GM18861 (cell line): ENCODE measurements at regions not wholly inside any gene's neighbourhood (a gene's known extent, or its start where the extent isn't known, plus 50 kb on each side); places are given as distances from the start of the nearest gene placed in this dataset.

Experiments
- ATAC-seq: cut with Tn5 transposase; IDR thresholded peaks from one replicate; pipeline ENCODE4 v1.9.1; 2021; ENCODE audit not compliant: unreplicated experiment

DNA sequence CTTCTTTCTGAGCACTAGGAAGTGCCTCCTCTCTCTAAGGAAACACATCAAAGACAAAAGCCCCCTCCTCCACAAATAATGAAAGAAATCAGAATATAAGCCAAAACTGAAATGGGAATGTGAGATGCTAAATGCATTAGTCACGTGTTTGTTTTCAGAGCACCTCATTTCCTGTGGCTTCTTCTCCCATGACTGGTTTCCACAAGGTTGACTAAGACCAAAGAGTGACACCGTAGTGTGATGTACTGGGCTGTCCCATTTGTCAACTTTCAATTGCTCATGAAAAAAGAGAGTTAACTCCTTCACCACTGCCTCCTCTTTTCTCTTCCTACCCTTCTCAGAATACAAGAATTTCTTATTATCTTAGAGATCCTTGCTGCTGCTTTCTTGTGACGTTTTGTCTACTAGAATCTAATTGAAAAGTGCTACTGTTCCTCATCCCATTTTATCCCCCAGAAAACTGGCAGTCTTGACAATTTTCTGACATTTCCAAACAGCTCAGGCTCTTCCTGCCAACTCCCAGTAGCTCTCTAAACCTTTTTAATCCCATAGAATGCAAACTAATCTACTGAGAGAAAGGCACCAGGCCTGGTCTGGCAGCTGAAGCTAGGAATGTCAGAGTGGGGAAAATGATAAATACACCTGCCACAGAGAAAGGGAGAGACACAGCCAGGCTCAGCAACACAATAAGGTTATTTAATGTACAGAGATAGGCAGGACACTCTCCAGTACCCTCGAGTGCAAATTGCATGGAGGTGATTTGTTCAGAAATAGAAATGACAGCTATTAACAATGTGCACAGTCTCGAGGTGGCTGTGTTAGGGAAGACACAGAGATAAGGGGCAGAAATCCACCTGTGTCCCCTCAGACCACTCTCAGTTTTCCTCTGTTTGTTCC lies 671.7 kb upstream of the NRSN1 start:
- ATAC-seq: no peak

DNA sequence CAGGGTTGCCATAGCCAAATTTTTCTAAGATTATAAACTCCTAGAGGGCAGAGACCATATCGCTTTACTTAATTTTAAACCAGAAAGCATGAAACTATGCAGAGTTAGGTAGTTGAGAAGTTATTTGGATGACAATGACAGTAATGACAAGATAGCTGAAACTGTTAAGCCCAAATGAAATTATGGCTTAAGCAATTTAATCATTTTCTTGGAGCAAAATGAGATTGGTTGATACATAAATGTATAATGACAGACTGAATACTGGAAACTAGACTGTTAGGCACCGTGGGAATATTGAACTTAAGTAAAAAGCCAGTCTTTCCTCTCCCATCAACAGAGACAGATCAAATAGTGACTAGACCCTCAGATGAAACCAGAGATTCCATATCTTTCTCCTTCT lies 670.3 kb upstream of the NRSN1 start:
- ATAC-seq: no peak

GRCh38 chr6:23456396-23456795 lies 669.6 kb upstream of the NRSN1 start:
- no peak for ATAC-seq

- ATAC-seq: no peak
Observed at GRCh38 chr6:23457321-23457720, 668.7 kb upstream of the NRSN1 start.

- ATAC-seq: no peak
Observed at GRCh38 chr6:23465912-23466311, 660.1 kb upstream of the NRSN1 start.

GRCh38 chr6:23477586-23477985 lies 648.4 kb upstream of the NRSN1 start:
- no peak for ATAC-seq

DNA sequence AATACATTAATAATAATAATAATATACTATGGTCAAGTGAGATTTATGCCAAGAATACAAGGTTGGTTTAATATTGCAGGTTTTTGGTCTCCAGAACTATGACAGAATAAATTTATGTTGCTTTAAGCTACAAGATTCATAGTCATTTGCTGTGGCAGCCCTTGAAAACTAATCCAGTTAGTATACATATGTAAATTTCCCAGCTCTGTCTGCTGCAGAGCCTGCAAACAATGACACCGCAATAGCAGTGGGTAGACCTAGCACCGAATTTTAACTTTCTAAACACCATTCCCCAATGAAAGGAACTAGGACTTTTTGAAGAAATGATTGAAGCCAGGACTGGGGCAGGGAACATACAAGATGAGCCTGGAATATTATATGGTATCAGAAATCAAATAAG lies 647.7 kb upstream of the NRSN1 start:
- ATAC-seq: no peak

DNA sequence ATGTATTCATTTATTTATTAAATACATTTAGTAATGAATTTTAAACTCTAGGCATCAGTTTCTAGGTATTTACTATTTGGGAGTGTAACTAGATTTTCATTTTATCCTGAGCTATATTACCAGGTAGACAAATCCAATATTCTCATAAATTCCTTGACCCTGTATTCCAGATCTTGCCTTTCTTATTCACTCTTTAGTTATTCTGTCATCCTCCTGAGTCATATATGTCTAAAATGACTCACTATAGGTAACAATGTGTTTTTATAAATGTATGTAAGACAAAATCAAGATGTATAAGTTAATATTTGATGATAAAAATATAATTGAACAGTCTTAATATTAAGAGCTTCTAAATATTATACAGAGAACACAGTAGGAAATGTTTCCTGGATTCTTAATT lies 642.1 kb upstream of the NRSN1 start:
- no peak for ATAC-seq

- ATAC-seq: no peak
Observed at GRCh38 chr6:23494367-23494766, 631.6 kb upstream of the NRSN1 start.

DNA sequence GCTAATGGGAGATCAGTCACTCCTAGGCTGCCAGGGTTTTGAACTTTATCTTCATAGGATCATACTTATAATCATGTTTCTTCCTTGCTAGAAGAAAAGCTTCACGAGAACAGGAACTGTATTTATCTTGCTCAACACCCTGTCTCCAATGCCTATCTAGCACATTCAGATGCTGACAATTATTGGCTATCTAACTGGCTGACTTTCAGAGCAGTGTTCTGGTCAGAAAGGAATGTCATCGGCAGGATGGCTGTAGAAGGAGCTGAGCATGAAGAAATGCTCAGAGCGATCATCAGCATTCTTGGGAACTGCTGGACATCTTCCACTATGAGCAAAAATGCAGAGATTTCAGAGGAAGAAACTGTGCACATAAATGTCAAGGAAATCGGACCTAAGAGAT lies 628.0 kb upstream of the NRSN1 start:
- ATAC-seq: no peak

DNA sequence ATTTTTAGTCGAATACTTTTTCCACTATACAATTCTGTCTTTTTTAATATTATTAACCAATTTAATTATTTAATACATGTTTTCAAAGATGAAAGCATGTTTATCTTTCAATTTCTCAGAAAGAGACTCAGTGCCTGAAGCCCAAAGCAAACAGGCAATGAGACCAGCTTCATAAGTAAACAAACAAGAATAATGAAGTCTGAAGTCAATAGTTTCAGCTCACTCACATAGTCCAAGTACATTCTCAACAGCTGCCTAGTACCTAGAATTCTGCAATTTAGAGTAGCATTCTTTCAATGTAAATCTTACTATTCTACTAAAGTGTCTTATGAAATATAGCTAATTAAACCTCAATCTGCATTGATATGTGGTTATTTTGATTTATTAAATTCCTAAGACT lies 626.5 kb upstream of the NRSN1 start:
- no peak for ATAC-seq

GRCh38 chr6:23503173-23503572 lies 622.8 kb upstream of the NRSN1 start:
- ATAC-seq: peak; percentile 94

DNA sequence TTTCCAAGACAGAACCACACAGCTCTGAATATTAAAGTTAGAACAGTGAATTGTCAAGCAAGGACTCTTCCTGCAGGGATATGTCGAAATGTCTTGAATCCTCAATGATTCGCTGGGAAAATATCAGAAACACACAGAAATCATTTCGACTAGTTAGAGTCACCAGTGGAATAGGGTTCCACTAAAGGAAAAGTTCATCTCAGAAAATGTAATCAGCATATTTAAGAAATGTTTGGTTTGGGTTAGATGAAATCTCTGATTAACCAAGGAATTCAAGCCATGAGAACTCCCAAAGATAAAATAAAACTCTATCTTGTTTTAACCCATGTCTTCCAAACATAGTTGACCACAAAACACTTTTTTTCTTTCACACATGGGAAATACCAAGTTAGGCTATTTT lies 621.0 kb upstream of the NRSN1 start:
- no peak for ATAC-seq

- peak; percentile 63 for ATAC-seq
Observed at GRCh38 chr6:23510778-23511510, 615.1 kb upstream of the NRSN1 start.

GRCh38 chr6:23511817-23512216 lies 614.2 kb upstream of the NRSN1 start:
- ATAC-seq: no peak

- ATAC-seq: no peak
Observed at GRCh38 chr6:23518294-23518693, 607.7 kb upstream of the NRSN1 start.

DNA sequence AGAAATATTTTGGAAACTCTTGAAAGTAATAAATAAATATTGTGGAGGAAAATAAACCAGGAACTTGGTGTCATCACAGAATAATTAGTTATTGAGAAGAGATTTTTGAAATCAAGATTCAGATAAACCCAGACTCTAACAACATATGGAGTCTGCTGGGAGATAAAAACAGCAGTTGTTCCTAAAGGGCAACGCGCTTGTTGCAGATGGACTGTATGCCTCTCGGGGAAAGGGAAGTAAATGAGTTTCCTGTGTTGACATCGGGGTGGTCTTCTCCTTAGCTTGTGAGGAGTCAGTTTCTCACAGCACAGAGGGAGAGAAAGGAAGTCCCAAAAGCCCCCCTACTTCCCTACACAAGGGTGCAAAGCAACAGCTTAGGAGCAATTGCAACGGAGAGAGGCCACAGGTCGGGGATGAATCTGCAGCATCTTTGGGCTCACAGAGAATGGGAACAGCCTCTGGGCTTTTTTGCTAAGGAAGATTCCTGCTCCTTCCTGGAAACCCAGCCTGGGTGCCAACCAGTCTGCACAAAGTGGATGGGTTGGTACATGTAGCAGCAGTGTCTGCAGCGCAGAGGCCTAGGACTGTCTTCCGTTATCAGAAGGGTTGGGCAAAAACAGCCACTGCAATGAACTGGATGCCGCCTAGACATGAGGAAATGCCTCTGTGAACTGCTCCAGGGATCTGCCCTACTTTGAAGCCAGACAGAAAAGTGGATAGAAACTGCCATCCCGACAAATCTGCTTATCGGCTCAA lies 603.0 kb upstream of the NRSN1 start:
- no peak for ATAC-seq

DNA sequence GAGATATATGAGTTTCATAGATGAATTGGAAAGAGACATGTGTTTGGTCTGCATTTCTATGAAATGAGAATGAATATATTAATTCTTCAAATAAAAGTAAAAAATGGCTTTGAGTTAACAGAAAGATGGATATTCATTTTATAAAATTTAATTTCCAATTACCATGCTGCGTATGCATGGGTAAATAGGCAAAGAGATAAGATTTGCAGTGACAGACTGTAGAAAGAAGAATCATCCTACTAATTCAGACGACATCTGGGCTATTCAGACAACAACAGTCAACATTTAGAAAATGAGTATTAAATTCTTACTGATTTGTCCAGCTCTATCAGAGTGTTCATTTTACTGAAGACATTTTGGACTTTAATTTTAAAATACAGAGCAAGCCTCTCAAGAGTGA lies 602.2 kb upstream of the NRSN1 start:
- ATAC-seq: no peak

- ATAC-seq: no peak
Observed at GRCh38 chr6:23524548-23524947, 601.5 kb upstream of the NRSN1 start.

DNA sequence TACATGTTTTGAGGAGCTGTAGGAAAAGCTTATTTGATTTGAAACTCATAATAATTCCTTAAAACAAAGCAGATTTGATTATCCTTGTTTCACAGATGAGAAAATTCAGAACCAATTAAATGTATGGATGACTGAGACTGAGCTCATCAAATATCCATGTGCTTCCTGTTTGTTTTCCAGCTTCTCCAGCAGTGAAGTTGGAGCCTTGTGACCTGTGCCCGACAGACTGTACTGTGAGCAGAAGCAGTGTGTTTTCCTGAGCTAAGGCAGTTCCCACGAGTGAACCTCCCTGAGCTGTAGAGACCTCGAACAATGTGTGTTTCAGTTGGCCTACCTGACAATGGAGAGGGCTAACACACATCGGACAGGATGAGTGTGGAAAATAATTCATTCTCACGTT lies 599.5 kb upstream of the NRSN1 start:
- no peak for ATAC-seq

- no peak for ATAC-seq
Observed at GRCh38 chr6:23529902-23530301, 596.1 kb upstream of the NRSN1 start.

DNA sequence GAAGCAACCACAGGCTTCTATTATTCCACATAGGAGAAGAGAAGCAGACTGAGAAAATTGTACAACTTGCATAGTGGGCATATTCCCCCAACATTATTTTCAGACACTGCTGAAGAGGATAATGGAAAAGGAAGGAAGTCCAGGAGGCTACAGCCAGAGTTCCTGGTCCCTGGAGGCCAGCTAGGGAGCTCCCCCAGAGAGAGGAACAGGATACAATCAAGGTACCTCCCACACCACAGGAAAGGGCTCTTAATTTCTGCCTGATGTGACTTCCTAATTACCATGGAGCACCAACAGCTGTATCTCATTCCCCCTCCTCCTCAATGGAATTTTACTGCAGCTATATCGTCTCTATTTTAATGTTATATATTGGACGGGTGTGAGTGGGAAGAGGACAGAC lies 594.3 kb upstream of the NRSN1 start:
- no peak for ATAC-seq
